Trophoblast cell (in vitro differentiated cells and primary cell): ENCODE measurements at regions not wholly inside any gene's neighbourhood (a gene's known extent, or its start where the extent isn't known, plus 50 kb on each side); places are given as distances from the start of the nearest gene placed in this dataset.

Experiments used
- DNase-seq, 2 donors: peaks; one replicate each; pipeline ENCODE4 v3.0.0-alpha.2; 2016
- H2AFZ ChIP-seq: 2 replicates; pipeline ENCODE4 v1.6.1; 2013; ENCODE audit warnings: low read length, moderate library complexity, mild to moderate bottlenecking; ENCODE audit not compliant: insufficient read depth, poor library complexity
- H2AK5ac ChIP-seq: 2 replicates; pipeline ENCODE4 v1.6.1; 2013; ENCODE audit warnings: mild to moderate bottlenecking, low read length
- H2BK120ac ChIP-seq: 2 replicates; pipeline ENCODE4 v1.6.1; 2013; ENCODE audit warnings: low read length, mild to moderate bottlenecking, moderate library complexity; ENCODE audit not compliant: insufficient read depth, poor library complexity
- H2BK12ac ChIP-seq: 2 replicates; pipeline ENCODE4 v1.6.1; 2013; ENCODE audit warnings: mild to moderate bottlenecking, low read length, moderate library complexity
- H2BK5ac ChIP-seq: 2 replicates; pipeline ENCODE4 v1.6.1; 2013; ENCODE audit warnings: low read length, low read depth, moderate library complexity, mild to moderate bottlenecking; ENCODE audit not compliant: poor library complexity
- H3K14ac ChIP-seq: 2 replicates; pipeline ENCODE4 v1.6.1; 2013; ENCODE audit warnings: mild to moderate bottlenecking, low read length
- H3K18ac ChIP-seq: 2 replicates; pipeline ENCODE4 v1.6.1; 2013; ENCODE audit warnings: mild to moderate bottlenecking, low read length
- H3K23ac ChIP-seq: 2 replicates; pipeline ENCODE4 v1.6.1; 2013; ENCODE audit warnings: low read length
- H3K27ac ChIP-seq: 2 replicates; pipeline ENCODE4 v1.5.1; 2013; ENCODE audit warnings: low read depth, mild to moderate bottlenecking, inconsistent platforms, low read length, moderate library complexity
- H3K27me3 ChIP-seq: 2 replicates; pipeline ENCODE4 v1.6.1; 2013; ENCODE audit warnings: inconsistent platforms, mild to moderate bottlenecking, low read length, moderate library complexity; ENCODE audit not compliant: insufficient read depth
- H3K36me3 ChIP-seq, 2 experiments: 1 replicate in 1 of 2; 2 replicates in 1 of 2; pipeline ENCODE4 v1.6.1; 2013; ENCODE audit warnings: low read length in 2 of 2, mild to moderate bottlenecking in 2 of 2, moderate library complexity in 1 of 2; ENCODE audit not compliant: insufficient read depth in 2 of 2, control insufficient read depth in 1 of 2
- H3K4ac ChIP-seq: 2 replicates; pipeline ENCODE4 v1.6.1; 2013; ENCODE audit warnings: low read depth, mild to moderate bottlenecking, low read length, moderate library complexity
- H3K4me1 ChIP-seq, 2 experiments: 1 replicate in 1 of 2; 2 replicates in 1 of 2; pipeline ENCODE4 v1.6.1; 2013; ENCODE audit warnings: low read length in 2 of 2, mild to moderate bottlenecking in 2 of 2, moderate library complexity in 1 of 2; ENCODE audit not compliant: insufficient read depth in 2 of 2, control insufficient read depth in 1 of 2
- H3K4me2 ChIP-seq: 2 replicates; pipeline ENCODE4 v1.6.1; 2013; ENCODE audit warnings: inconsistent platforms, mild to moderate bottlenecking, low read length, moderate library complexity
- H3K4me3 ChIP-seq: 2 replicates; pipeline ENCODE4 v1.5.1; 2013; ENCODE audit warnings: mild to moderate bottlenecking, low read depth, low read length, inconsistent platforms
- H3K79me1 ChIP-seq: one replicate; pipeline ENCODE4 v1.6.1; 2013; ENCODE audit warnings: low read length
- H3K79me2 ChIP-seq: 2 replicates; pipeline ENCODE4 v1.6.1; 2013; ENCODE audit warnings: low read length, mild to moderate bottlenecking; ENCODE audit not compliant: control insufficient read depth, insufficient read depth, poor library complexity
- H3K9ac ChIP-seq: 2 replicates; pipeline ENCODE4 v1.6.1; 2013; ENCODE audit warnings: mild to moderate bottlenecking, low read length
- H3K9me3 ChIP-seq: 2 replicates; pipeline ENCODE4 v1.6.1; 2013; ENCODE audit warnings: low read depth, mild to moderate bottlenecking, control low read depth, inconsistent platforms, low read length; ENCODE audit not compliant: insufficient read depth
- H4K12ac ChIP-seq: 2 replicates; pipeline ENCODE4 v1.6.1; 2013; ENCODE audit warnings: low read depth, mild to moderate bottlenecking, low read length, moderate library complexity
- H4K8ac ChIP-seq: 2 replicates; pipeline ENCODE4 v1.6.1; 2013; ENCODE audit warnings: low read depth, mild to moderate bottlenecking, low read length, moderate library complexity
- H4K91ac ChIP-seq: one replicate; pipeline ENCODE4 v1.6.1; 2013; ENCODE audit warnings: low read depth, mild to moderate bottlenecking, low read length, moderate library complexity
- WGBS: extraction: QIAGEN DNeasy Blood & Tissue Kit; methylation state at CpG from one replicate; pipeline ENCODE4 v1.1.7; 2013; ENCODE audit warnings: missing lambda C conversion rate; ENCODE audit not compliant: insufficient read length, insufficient coverage; ENCODE audit errors: extremely low coverage; 5-methylcytosine and 5-hydroxymethylcytosine counted together

- DNase-seq, result no peak
- no peaks in the 10 kb centered on the region for H3K9me3 ChIP-seq
- no peak overlapping the region for H3K27ac ChIP-seq
- no peak overlapping the region for H3K23ac ChIP-seq
- no peak overlapping the region for H3K14ac ChIP-seq
- WGBS, result no CpG with 5 or more reads among the region's 1 CpG
- no peak overlapping the region for H4K12ac ChIP-seq
- H2AK5ac ChIP-seq, result no peak overlapping the region
- no peaks in the 10 kb centered on the region for H3K79me1 ChIP-seq
- H3K4me1 ChIP-seq, result no peaks in the 10 kb centered on the region
- H2BK5ac ChIP-seq, result no peak overlapping the region
- H3K36me3 ChIP-seq, result no peaks in the 10 kb centered on the region
- no peak overlapping the region for H4K91ac ChIP-seq
- H3K27me3 ChIP-seq, result no peaks in the 10 kb centered on the region
- no peak overlapping the region for H3K4me3 ChIP-seq
- H3K9ac ChIP-seq, result no peak overlapping the region
- H3K4me2 ChIP-seq, result no peak overlapping the region
- H2BK12ac ChIP-seq, result no peak overlapping the region
- H3K79me2 ChIP-seq, result no peaks in the 10 kb centered on the region
- no peak overlapping the region for H3K4ac ChIP-seq
- no peak overlapping the region for H3K18ac ChIP-seq
- H2AFZ ChIP-seq, result no peak overlapping the region
- no peak overlapping the region for H2BK120ac ChIP-seq
- H4K8ac ChIP-seq, result no peak overlapping the region
Observed at GRCh38 chr2:147027436-147027835, 817.4 kb upstream of the ACVR2A start.

GRCh38 chr2:147026664-147027295, 818.0 kb upstream of the ACVR2A start:
- Histone ChIP-seq H3K9ac (no peak overlapping the region), H4K91ac (no peak overlapping the region), H3K36me3 (no peaks in the 10 kb centered on the region), H2AFZ (no peak overlapping the region), H2BK120ac (no peak overlapping the region), H4K12ac (no peak overlapping the region), H4K8ac (no peak overlapping the region), H3K9me3 (no peaks in the 10 kb centered on the region), H3K79me1 (no peaks in the 10 kb centered on the region), H3K14ac (no peak overlapping the region), H3K27ac (no peak overlapping the region), H3K18ac (no peak overlapping the region), H3K79me2 (no peaks in the 10 kb centered on the region), H2AK5ac (no peak overlapping the region), H3K23ac (no peak overlapping the region), H3K27me3 (no peaks in the 10 kb centered on the region), H2BK12ac (no peak overlapping the region), H3K4ac (no peak overlapping the region), H3K4me3 (no peak overlapping the region), H3K4me1 (no peaks in the 10 kb centered on the region), H2BK5ac (no peak overlapping the region), H3K4me2 (no peak overlapping the region)
- no CpG with 5 or more reads among the region's 2 CpGs for WGBS
- DNase-seq, result no peak

DNA sequence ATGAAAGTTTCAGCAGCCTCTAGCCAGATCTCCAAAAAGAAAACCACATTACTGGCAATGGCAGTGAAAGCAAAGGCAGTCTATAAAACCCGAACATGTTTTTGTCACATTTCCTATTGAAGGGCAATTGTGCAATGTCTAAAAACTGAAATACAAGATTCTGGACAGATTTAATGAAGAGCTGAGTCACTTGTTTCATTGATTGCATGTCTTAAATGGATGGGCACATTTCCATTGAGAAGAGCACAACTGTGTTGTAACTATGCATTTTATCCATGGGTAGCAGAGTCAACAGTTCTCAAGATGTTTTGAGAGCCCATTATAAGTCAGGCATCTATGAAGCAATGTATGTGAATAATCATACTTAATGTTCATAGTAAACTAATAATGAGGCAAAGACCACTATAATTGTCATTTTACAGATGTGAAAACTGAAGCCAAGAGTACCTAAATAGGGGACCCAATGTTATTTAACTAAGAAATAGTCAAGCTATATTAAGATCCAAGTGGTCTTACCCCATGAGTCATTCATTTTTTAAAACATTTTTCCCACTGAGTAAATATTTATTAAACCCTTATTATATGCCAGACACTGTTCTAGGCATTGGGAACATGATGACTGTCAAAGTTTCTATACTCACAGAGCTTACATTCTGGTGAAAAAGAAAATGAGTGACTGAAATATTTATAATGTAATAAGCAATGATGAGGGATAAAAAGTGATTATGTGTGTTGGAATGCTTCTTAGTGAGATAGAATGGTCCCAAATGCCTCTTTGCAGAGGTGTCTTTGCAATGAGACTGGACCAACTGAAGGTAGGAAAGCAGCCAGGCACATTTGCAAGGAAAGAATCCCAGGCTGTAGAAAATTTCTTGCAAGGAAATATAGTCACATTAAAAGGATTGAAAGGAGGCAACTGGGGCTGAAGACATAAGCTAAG, 818.9 kb upstream of the ACVR2A start:
- Histone ChIP-seq H2BK5ac (no peak overlapping the region), H4K91ac (no peak overlapping the region), H3K27ac (no peak overlapping the region), H2AFZ (no peak overlapping the region), H3K9me3 (no peaks in the 10 kb centered on the region), H3K18ac (no peak overlapping the region), H2AK5ac (no peak overlapping the region), H3K4me2 (no peak overlapping the region), H3K4me3 (no peak overlapping the region), H4K12ac (no peak overlapping the region), H3K9ac (no peak overlapping the region), H3K79me1 (no peaks in the 10 kb centered on the region), H2BK120ac (no peak overlapping the region), H3K4me1 (no peaks in the 10 kb centered on the region), H3K23ac (no peak overlapping the region), H3K14ac (no peak overlapping the region), H4K8ac (no peak overlapping the region), H3K36me3 (no peaks in the 10 kb centered on the region), H3K4ac (no peak overlapping the region), H3K79me2 (no peaks in the 10 kb centered on the region), H2BK12ac (no peak overlapping the region), H3K27me3 (no peaks in the 10 kb centered on the region)
- no CpG with 5 or more reads among the region's 1 CpG for WGBS
- DNase-seq, result no peak

DNA sequence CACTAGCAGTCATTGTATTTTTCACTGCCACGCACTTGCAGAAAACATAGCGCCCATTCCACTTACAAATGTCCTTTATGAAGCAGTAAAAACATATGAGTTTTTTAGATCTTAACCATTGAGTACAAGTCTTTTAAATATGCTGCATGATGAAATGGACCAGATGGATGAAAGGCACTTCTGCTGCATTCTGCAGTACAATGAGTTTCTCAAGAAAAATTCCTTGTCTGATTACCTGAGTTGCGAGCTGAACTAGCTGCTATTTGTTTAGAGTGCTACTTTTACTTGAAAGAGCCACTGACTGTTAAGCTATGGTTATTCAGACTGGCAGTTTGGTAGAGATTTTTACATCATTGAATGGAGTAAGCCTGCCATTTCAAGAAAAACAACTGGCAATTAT, 825.5 kb upstream of the ACVR2A start:
- Histone ChIP-seq H3K36me3 (no peaks in the 10 kb centered on the region), H4K91ac (no peak overlapping the region), H2BK5ac (no peak overlapping the region), H3K23ac (no peak overlapping the region), H3K79me2 (no peaks in the 10 kb centered on the region), H2BK12ac (no peak overlapping the region), H2AK5ac (no peak overlapping the region), H3K9me3 (no peaks in the 10 kb centered on the region), H2AFZ (no peak overlapping the region), H3K79me1 (no peaks in the 10 kb centered on the region), H3K18ac (no peak overlapping the region), H3K14ac (no peak overlapping the region), H4K12ac (no peak overlapping the region), H3K4me1 (no peaks in the 10 kb centered on the region), H3K9ac (no peak overlapping the region), H3K27me3 (no peaks in the 10 kb centered on the region), H2BK120ac (no peak overlapping the region), H3K4me3 (no peak overlapping the region), H3K4ac (no peak overlapping the region), H3K27ac (no peak overlapping the region), H3K4me2 (no peak overlapping the region), H4K8ac (no peak overlapping the region)
- DNase-seq, result no peak
- no CpG with 5 or more reads among the region's 3 CpGs for WGBS
